ENCODE measurements at regions not wholly inside any gene's neighbourhood (a gene's known extent, or its start where the extent isn't known, plus 50 kb on each side); places are given as distances from the start of the nearest gene placed in this dataset.

DNA sequence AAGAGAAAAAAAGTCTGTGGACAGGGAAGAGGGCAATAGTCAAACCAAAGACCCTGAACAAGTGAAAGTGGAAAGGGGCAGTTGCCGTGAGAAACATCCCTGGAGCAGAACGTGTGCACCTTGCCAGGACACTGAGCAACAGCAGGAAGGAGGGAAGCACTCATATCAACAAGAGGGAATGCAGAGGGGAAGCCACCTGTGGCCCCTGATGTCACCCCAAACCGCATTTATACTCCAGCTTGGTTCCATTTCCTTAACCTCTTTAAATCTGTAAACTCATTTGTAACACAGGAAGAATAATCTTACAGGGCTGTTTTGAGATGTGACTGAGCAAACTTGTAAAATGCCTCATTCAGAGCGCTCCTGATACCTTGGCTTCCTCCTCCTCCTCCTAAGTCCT, 698.8 kb downstream of the DIAPH3 start:
- TF ChIP-seq, protein P1, sequence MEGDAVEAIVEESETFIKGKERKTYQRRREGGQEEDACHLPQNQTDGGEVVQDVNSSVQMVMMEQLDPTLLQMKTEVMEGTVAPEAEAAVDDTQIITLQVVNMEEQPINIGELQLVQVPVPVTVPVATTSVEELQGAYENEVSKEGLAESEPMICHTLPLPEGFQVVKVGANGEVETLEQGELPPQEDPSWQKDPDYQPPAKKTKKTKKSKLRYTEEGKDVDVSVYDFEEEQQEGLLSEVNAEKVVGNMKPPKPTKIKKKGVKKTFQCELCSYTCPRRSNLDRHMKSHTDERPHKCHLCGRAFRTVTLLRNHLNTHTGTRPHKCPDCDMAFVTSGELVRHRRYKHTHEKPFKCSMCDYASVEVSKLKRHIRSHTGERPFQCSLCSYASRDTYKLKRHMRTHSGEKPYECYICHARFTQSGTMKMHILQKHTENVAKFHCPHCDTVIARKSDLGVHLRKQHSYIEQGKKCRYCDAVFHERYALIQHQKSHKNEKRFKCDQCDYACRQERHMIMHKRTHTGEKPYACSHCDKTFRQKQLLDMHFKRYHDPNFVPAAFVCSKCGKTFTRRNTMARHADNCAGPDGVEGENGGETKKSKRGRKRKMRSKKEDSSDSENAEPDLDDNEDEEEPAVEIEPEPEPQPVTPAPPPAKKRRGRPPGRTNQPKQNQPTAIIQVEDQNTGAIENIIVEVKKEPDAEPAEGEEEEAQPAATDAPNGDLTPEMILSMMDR (IDR thresholded peaks at IDR 0.05) = no peak
- TF ChIP-seq, protein P2, sequence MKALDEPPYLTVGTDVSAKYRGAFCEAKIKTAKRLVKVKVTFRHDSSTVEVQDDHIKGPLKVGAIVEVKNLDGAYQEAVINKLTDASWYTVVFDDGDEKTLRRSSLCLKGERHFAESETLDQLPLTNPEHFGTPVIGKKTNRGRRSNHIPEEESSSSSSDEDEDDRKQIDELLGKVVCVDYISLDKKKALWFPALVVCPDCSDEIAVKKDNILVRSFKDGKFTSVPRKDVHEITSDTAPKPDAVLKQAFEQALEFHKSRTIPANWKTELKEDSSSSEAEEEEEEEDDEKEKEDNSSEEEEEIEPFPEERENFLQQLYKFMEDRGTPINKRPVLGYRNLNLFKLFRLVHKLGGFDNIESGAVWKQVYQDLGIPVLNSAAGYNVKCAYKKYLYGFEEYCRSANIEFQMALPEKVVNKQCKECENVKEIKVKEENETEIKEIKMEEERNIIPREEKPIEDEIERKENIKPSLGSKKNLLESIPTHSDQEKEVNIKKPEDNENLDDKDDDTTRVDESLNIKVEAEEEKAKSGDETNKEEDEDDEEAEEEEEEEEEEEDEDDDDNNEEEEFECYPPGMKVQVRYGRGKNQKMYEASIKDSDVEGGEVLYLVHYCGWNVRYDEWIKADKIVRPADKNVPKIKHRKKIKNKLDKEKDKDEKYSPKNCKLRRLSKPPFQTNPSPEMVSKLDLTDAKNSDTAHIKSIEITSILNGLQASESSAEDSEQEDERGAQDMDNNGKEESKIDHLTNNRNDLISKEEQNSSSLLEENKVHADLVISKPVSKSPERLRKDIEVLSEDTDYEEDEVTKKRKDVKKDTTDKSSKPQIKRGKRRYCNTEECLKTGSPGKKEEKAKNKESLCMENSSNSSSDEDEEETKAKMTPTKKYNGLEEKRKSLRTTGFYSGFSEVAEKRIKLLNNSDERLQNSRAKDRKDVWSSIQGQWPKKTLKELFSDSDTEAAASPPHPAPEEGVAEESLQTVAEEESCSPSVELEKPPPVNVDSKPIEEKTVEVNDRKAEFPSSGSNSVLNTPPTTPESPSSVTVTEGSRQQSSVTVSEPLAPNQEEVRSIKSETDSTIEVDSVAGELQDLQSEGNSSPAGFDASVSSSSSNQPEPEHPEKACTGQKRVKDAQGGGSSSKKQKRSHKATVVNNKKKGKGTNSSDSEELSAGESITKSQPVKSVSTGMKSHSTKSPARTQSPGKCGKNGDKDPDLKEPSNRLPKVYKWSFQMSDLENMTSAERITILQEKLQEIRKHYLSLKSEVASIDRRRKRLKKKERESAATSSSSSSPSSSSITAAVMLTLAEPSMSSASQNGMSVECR (CRISPR knock-in tag; IDR thresholded peaks at IDR 0.05; ENCODE audit: borderline replicate concordance) = no peak
- TF ChIP-seq TEAD1 (CRISPR knock-in tag; IDR thresholded peaks at IDR 0.05) (no peak), CBFB (CRISPR knock-in tag; IDR thresholded peaks at IDR 0.05; ENCODE audit: low read depth) (no peak), KAT7 (CRISPR knock-in tag; IDR thresholded peaks at IDR 0.05; ENCODE audit: borderline replicate concordance) (no peak), FOXP4 (CRISPR knock-in tag; IDR thresholded peaks at IDR 0.05) (no peak), USF2 (CRISPR knock-in tag; IDR thresholded peaks at IDR 0.05) (no peak), ATF2 (CRISPR knock-in tag; IDR thresholded peaks at IDR 0.05; ENCODE audit: borderline replicate concordance, low read depth) (no peak), ZNF416 (CRISPR knock-in tag; IDR thresholded peaks at IDR 0.05) (no peak), MXD4 (CRISPR knock-in tag; IDR thresholded peaks at IDR 0.05; ENCODE audit: borderline replicate concordance) (no peak), FOXK1 (CRISPR knock-in tag; IDR thresholded peaks at IDR 0.05) (no peak), JUN (CRISPR knock-in tag; IDR thresholded peaks at IDR 0.05) (no peak)
- TF ChIP-seq, protein P3, sequence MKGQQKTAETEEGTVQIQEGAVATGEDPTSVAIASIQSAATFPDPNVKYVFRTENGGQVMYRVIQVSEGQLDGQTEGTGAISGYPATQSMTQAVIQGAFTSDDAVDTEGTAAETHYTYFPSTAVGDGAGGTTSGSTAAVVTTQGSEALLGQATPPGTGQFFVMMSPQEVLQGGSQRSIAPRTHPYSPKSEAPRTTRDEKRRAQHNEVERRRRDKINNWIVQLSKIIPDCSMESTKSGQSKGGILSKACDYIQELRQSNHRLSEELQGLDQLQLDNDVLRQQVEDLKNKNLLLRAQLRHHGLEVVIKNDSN (CRISPR knock-in tag; IDR thresholded peaks at IDR 0.05) = no peak
- TF ChIP-seq, protein P4, sequence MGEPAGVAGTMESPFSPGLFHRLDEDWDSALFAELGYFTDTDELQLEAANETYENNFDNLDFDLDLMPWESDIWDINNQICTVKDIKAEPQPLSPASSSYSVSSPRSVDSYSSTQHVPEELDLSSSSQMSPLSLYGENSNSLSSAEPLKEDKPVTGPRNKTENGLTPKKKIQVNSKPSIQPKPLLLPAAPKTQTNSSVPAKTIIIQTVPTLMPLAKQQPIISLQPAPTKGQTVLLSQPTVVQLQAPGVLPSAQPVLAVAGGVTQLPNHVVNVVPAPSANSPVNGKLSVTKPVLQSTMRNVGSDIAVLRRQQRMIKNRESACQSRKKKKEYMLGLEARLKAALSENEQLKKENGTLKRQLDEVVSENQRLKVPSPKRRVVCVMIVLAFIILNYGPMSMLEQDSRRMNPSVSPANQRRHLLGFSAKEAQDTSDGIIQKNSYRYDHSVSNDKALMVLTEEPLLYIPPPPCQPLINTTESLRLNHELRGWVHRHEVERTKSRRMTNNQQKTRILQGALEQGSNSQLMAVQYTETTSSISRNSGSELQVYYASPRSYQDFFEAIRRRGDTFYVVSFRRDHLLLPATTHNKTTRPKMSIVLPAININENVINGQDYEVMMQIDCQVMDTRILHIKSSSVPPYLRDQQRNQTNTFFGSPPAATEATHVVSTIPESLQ (CRISPR knock-in tag; IDR thresholded peaks at IDR 0.05) = no peak

Data from WTC11 (cell line).